ENCODE measurements at regions not wholly inside any gene's neighbourhood (a gene's known extent, or its start where the extent isn't known, plus 50 kb on each side); places are given as distances from the start of the nearest gene placed in this dataset.

DNA sequence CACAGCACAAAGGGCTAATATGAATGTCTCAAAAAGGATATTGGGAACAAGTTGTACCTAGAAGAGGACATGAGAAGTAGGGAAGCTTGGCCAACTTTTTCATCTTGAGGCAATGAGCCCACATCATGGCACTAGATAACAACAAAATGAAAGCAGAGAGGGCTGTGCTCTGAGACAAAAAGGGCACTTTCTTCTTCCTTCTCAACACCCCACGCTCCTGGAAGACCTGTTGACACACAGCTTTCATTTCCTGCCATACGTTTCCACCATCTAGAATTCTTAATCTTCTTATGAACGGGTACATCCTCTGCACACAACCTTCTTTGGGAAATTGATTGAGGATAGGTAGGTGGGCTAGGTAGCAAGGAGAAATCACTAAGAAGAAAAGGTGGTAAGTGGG, 187.8 kb upstream of the STXBP5 start:
- POLR2A ChIA-PET, result no interaction called here

GRCh38 chr6:147017153-147017552, 187.1 kb upstream of the STXBP5 start:
- Histone ChIP-seq H3K9me3 (ENCODE audit: control insufficient read depth, insufficient read depth, low read depth, low read length) (no peaks in the 10 kb centered on the region), H3K27ac (ENCODE audit: low read length) (no peak overlapping the region), H3K27me3 (ENCODE audit: control insufficient read depth, insufficient read depth, low read length) (no peaks in the 10 kb centered on the region), H3K36me3 (ENCODE audit: control insufficient read depth, insufficient read depth, low read length) (no peaks in the 10 kb centered on the region), H3K4me3 (ENCODE audit: low read depth in 2 of 2, low read length in 2 of 2) (no peak overlapping the region), H3K4me1 (ENCODE audit: control insufficient read depth, insufficient read depth, low read length) (no peaks in the 10 kb centered on the region)
- DNase-seq (ENCODE audit: low read depth, low spot score) (no peak), ATAC-seq (no peak)
- TF ChIP-seq POLR2AphosphoS5 (IDR thresholded peaks at IDR 0.05; ENCODE audit: low read depth, low read length) (no peak), CTCF (IDR thresholded peaks at IDR 0.05) (no peak), SIN3A (IDR thresholded peaks at IDR 0.05; ENCODE audit: borderline replicate concordance, insufficient read depth, low read depth, low read length) (no peak), TCF7L2 (IDR thresholded peaks at IDR 0.05; ENCODE audit: low read depth, low read length) (no peak)
- TF ChIP-seq, protein P1, sequence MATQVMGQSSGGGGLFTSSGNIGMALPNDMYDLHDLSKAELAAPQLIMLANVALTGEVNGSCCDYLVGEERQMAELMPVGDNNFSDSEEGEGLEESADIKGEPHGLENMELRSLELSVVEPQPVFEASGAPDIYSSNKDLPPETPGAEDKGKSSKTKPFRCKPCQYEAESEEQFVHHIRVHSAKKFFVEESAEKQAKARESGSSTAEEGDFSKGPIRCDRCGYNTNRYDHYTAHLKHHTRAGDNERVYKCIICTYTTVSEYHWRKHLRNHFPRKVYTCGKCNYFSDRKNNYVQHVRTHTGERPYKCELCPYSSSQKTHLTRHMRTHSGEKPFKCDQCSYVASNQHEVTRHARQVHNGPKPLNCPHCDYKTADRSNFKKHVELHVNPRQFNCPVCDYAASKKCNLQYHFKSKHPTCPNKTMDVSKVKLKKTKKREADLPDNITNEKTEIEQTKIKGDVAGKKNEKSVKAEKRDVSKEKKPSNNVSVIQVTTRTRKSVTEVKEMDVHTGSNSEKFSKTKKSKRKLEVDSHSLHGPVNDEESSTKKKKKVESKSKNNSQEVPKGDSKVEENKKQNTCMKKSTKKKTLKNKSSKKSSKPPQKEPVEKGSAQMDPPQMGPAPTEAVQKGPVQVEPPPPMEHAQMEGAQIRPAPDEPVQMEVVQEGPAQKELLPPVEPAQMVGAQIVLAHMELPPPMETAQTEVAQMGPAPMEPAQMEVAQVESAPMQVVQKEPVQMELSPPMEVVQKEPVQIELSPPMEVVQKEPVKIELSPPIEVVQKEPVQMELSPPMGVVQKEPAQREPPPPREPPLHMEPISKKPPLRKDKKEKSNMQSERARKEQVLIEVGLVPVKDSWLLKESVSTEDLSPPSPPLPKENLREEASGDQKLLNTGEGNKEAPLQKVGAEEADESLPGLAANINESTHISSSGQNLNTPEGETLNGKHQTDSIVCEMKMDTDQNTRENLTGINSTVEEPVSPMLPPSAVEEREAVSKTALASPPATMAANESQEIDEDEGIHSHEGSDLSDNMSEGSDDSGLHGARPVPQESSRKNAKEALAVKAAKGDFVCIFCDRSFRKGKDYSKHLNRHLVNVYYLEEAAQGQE (IDR thresholded peaks at IDR 0.05; ENCODE audit: insufficient read depth in 1 of 2, low read depth in 2 of 2, low read length in 1 of 2), result no peak
- intact Hi-C loops (cut with micrococcal nuclease; ENCODE audit: unreplicated experiment) (no loop called here), in situ Hi-C loops (cut with HindIII; ENCODE audit: low pct_unique_long_range_greater_than_20kb, low sequenced_read_pairs) (no loop called here)
- BruUV-seq (replicated peaks), result no TSS peak
- CTCF ChIA-PET, result no interaction called here
- POLR2A ChIA-PET, result no interaction called here

More for the DNA sequence above, 187.8 kb upstream of the STXBP5 start:
- TF ChIP-seq POLR2AphosphoS5 (IDR thresholded peaks at IDR 0.05; ENCODE audit: low read depth, low read length) (no peak), TCF7L2 (IDR thresholded peaks at IDR 0.05; ENCODE audit: low read depth, low read length) (no peak), SIN3A (IDR thresholded peaks at IDR 0.05; ENCODE audit: borderline replicate concordance, insufficient read depth, low read depth, low read length) (no peak), CTCF (IDR thresholded peaks at IDR 0.05) (no peak)
- TF ChIP-seq, protein P1 (IDR thresholded peaks at IDR 0.05; ENCODE audit: insufficient read depth in 1 of 2, low read depth in 2 of 2, low read length in 1 of 2), result no peak
- BruUV-seq (replicated peaks), result no TSS peak
- ATAC-seq (no peak), DNase-seq (ENCODE audit: low read depth, low spot score) (no peak)
- CTCF ChIA-PET, result no interaction called here
- H3K27ac ChIP-seq (ENCODE audit: low read length), result no peak overlapping the region
- intact Hi-C loops (cut with micrococcal nuclease; ENCODE audit: unreplicated experiment) (no loop called here), in situ Hi-C loops (cut with HindIII; ENCODE audit: low pct_unique_long_range_greater_than_20kb, low sequenced_read_pairs) (no loop called here)
- H3K27me3 ChIP-seq (ENCODE audit: control insufficient read depth, insufficient read depth, low read length), result no peaks in the 10 kb centered on the region
- no peaks in the 10 kb centered on the region for H3K36me3 ChIP-seq (ENCODE audit: control insufficient read depth, insufficient read depth, low read length)
- no peak overlapping the region for H3K4me3 ChIP-seq (ENCODE audit: low read depth in 2 of 2, low read length in 2 of 2)
- H3K9me3 ChIP-seq (ENCODE audit: control insufficient read depth, insufficient read depth, low read depth, low read length), result no peaks in the 10 kb centered on the region
- H3K4me1 ChIP-seq (ENCODE audit: control insufficient read depth, insufficient read depth, low read length), result no peaks in the 10 kb centered on the region
